ENCODE measurements at regions not wholly inside any gene's neighbourhood (a gene's known extent, or its start where the extent isn't known, plus 50 kb on each side); places are given as distances from the start of the nearest gene placed in this dataset.

GRCh38 chr6:168150551-168151320 lies 71.7 kb upstream of the FRMD1 start:
- Histone ChIP-seq H3K27ac (no peak overlapping the region), H3K27me3 (no peaks in the 10 kb centered on the region), H3K4me1 (ENCODE audit: insufficient read depth) (peaks cover 21% of the 10 kb centered on the region), H3K4me2 (no peak overlapping the region), H3K9me3 (ENCODE audit: low read depth) (no peaks in the 10 kb centered on the region), H3K4me3 (no peak overlapping the region), H2AFZ (no peak overlapping the region), H3K9me2 (replicated peaks; ENCODE audit: insufficient read depth) (no peaks in the 10 kb centered on the region), H3K36me3 (replicated peaks; ENCODE audit: insufficient read depth, low read depth) (no peaks in the 10 kb centered on the region), H4K20me1 (ENCODE audit: insufficient read depth, poor library complexity, severe bottlenecking) (no peaks in the 10 kb centered on the region), H3K79me2 (no peaks in the 10 kb centered on the region)
- WGBS (ENCODE audit: low lambda C conversion rate, missing lambda C conversion rate): 67% methylated on average over 28 of the region's 28 CpGs
- TF ChIP-seq EZH2 (IDR thresholded peaks at IDR 0.05; ENCODE audit: borderline replicate concordance) (no peak), EZH2phosphoT487 (IDR thresholded peaks at IDR 0.05; ENCODE audit: low read depth, severe bottlenecking, unreplicated experiment) (no peak), CTCF (IDR thresholded peaks at IDR 0.05; ENCODE audit: poor library complexity) (peak; percentile 84)
- DNase-seq (ENCODE audit: low spot score): no peak

- Histone ChIP-seq H3K4me2 (no peak overlapping the region), H2AFZ (no peak overlapping the region), H3K9me3 (ENCODE audit: low read depth) (no peaks in the 10 kb centered on the region), H3K9me2 (replicated peaks; ENCODE audit: insufficient read depth) (no peaks in the 10 kb centered on the region), H3K27me3 (no peaks in the 10 kb centered on the region), H3K36me3 (replicated peaks; ENCODE audit: insufficient read depth, low read depth) (no peaks in the 10 kb centered on the region), H3K79me2 (no peaks in the 10 kb centered on the region), H3K27ac (no peak overlapping the region), H4K20me1 (ENCODE audit: insufficient read depth, poor library complexity, severe bottlenecking) (no peaks in the 10 kb centered on the region), H3K4me3 (no peak overlapping the region), H3K4me1 (ENCODE audit: insufficient read depth) (peaks cover 13% of the 10 kb centered on the region)
- TF ChIP-seq CTCF (IDR thresholded peaks at IDR 0.05; ENCODE audit: poor library complexity) (no peak), EZH2 (IDR thresholded peaks at IDR 0.05; ENCODE audit: borderline replicate concordance) (no peak), EZH2phosphoT487 (IDR thresholded peaks at IDR 0.05; ENCODE audit: low read depth, severe bottlenecking, unreplicated experiment) (no peak)
- no peak for DNase-seq (ENCODE audit: low spot score)
- 81% methylated on average over 14 of the region's 14 CpGs for WGBS (ENCODE audit: low lambda C conversion rate, missing lambda C conversion rate)
Measured at GRCh38 chr6:168149015-168149414, 70.0 kb upstream of the FRMD1 start.

GRCh38 chr6:168148231-168148849 lies 69.3 kb upstream of the FRMD1 start:
- TF ChIP-seq EZH2phosphoT487 (IDR thresholded peaks at IDR 0.05; ENCODE audit: low read depth, severe bottlenecking, unreplicated experiment) (no peak), CTCF (IDR thresholded peaks at IDR 0.05; ENCODE audit: poor library complexity) (no peak), EZH2 (IDR thresholded peaks at IDR 0.05; ENCODE audit: borderline replicate concordance) (no peak)
- whole genome bisulfite sequencing (ENCODE audit: low lambda C conversion rate, missing lambda C conversion rate): 94% methylated on average over 14 of the region's 14 CpGs
- no peaks in the 10 kb centered on the region for H3K9me3 ChIP-seq (ENCODE audit: low read depth)
- no peak overlapping the region for H3K4me3 ChIP-seq
- H3K9me2 ChIP-seq (replicated peaks; ENCODE audit: insufficient read depth): no peaks in the 10 kb centered on the region
- no peaks in the 10 kb centered on the region for H3K79me2 ChIP-seq
- H3K4me2 ChIP-seq: no peak overlapping the region
- peaks cover 13% of the 10 kb centered on the region for H3K4me1 ChIP-seq (ENCODE audit: insufficient read depth)
- no peak for DNase-seq (ENCODE audit: low spot score)
- H3K27me3 ChIP-seq: no peaks in the 10 kb centered on the region
- H3K27ac ChIP-seq: no peak overlapping the region
- H2AFZ ChIP-seq: no peak overlapping the region
- no peaks in the 10 kb centered on the region for H4K20me1 ChIP-seq (ENCODE audit: insufficient read depth, poor library complexity, severe bottlenecking)
- no peaks in the 10 kb centered on the region for H3K36me3 ChIP-seq (replicated peaks; ENCODE audit: insufficient read depth, low read depth)

Data from hepatocyte (in vitro differentiated cells).